ENCODE measurements at regions not wholly inside any gene's neighbourhood (a gene's known extent, or its start where the extent isn't known, plus 50 kb on each side); places are given as distances from the start of the nearest gene placed in this dataset.

- TF ChIP-seq ZNF511 (CRISPR knock-in tag; IDR thresholded peaks at IDR 0.05) (no peak), XRCC4 (IDR thresholded peaks at IDR 0.05; ENCODE audit: extremely low read depth, insufficient read depth, insufficient read length) (no peak), ZNF316 (IDR thresholded peaks at IDR 0.05) (no peak), ZKSCAN3 (CRISPR knock-in tag; IDR thresholded peaks at IDR 0.05) (no peak), DACH1 (IDR thresholded peaks at IDR 0.05; ENCODE audit: partially characterized antibody) (no peak), ZMIZ1 (IDR thresholded peaks at IDR 0.05; ENCODE audit: low read depth in 2 of 2, low read length in 2 of 2) (no peak), MBD2 (IDR thresholded peaks at IDR 0.05; ENCODE audit: borderline replicate concordance, low read depth) (no peak)
Measured at GRCh38 chr3:66103729-66104128, 65.0 kb upstream of the MAGI1 start (continued).

- intact Hi-C loops (cut with micrococcal nuclease) (no loop called here), in situ Hi-C loops (cut with MboI) (no loop called here)
- H3K27ac ChIP-seq (ENCODE audit: extremely low read depth, low read depth, low read length), result no peak overlapping the region
- H3K36me3 ChIP-seq (ENCODE audit: control insufficient read depth, insufficient read depth, low read length), result no peaks in the 10 kb centered on the region
- 0% methylated on average over 3 of the region's 3 CpGs for WGBS (ENCODE audit: insufficient coverage, low coverage, missing lambda C conversion rate)
- no TSS peak for BruUV-seq (replicated peaks)
- ChIA-PET POLR2A (no interaction called here), CTCF (ENCODE audit: low intra/inter-chr PET ratio) (no interaction called here)
- H3K4me3 ChIP-seq, result no peak overlapping the region
- ATAC-seq (no peak), FAIRE-seq (no peak), DNase-seq (ENCODE audit: extremely low read depth in 1 of 4, low spot score in 3 of 4) (no peak)
- H3K9ac ChIP-seq (ENCODE audit: insufficient read depth in 1 of 2, low read depth in 2 of 2, low read length in 2 of 2), result no peak overlapping the region
- H4K20me1 ChIP-seq (replicated peaks; ENCODE audit: control insufficient read depth, insufficient read depth, low read length), result no peaks in the 10 kb centered on the region
- H3K4me2 ChIP-seq (ENCODE audit: insufficient read depth, low read length), result no peak overlapping the region
- H3K27me3 ChIP-seq (ENCODE audit: control insufficient read depth in 2 of 2, insufficient read depth in 2 of 2, low read length in 2 of 2), result no peaks in the 10 kb centered on the region; a peak in 1 of 5 replicates
- no peaks in the 10 kb centered on the region for H3K9me3 ChIP-seq (replicated peaks; ENCODE audit: control insufficient read depth, insufficient read depth, low read depth, low read length)
- H3K79me2 ChIP-seq (ENCODE audit: control insufficient read depth, insufficient read depth, low read length), result no peaks in the 10 kb centered on the region
- H3K9me1 ChIP-seq (ENCODE audit: control insufficient read depth, insufficient read depth, low read length), result no peaks in the 10 kb centered on the region
- no peaks in the 10 kb centered on the region for H3K4me1 ChIP-seq (replicated peaks in 1 of 2; ENCODE audit: control insufficient read depth in 2 of 2, insufficient read depth in 2 of 2, low read length in 2 of 2)
- no peak overlapping the region for H2AFZ ChIP-seq (ENCODE audit: low read depth, low read length)
- TF ChIP-seq LEF1 (IDR thresholded peaks at IDR 0.05) (no peak), ZNF23 (CRISPR knock-in tag; IDR thresholded peaks at IDR 0.05) (no peak), RBBP5 (IDR thresholded peaks at IDR 0.05; ENCODE audit: borderline replicate concordance, insufficient read depth, low read length, poor library complexity, severe bottlenecking) (no peak), ZNF764 (CRISPR knock-in tag; IDR thresholded peaks at IDR 0.05; ENCODE audit: low read depth) (no peak), ZC3H4 (CRISPR knock-in tag; IDR thresholded peaks at IDR 0.05; ENCODE audit: borderline replicate concordance) (no peak), E2F5 (CRISPR knock-in tag; IDR thresholded peaks at IDR 0.05) (no peak), ZNF695 (CRISPR knock-in tag; IDR thresholded peaks at IDR 0.05) (no peak), KDM4B (IDR thresholded peaks at IDR 0.05; ENCODE audit: borderline replicate concordance in 2 of 2, low read depth in 1 of 2) (no peak), GTF2F1 (IDR thresholded peaks at IDR 0.05; ENCODE audit: low read depth, low read length) (no peak)
Measured at GRCh38 chr3:66101901-66102300, 63.2 kb upstream of the MAGI1 start.
